GM12874 (cell line): ENCODE measurements at regions not wholly inside any gene's neighbourhood (a gene's known extent, or its start where the extent isn't known, plus 50 kb on each side); places are given as distances from the start of the nearest gene placed in this dataset.

Source experiments
- TF ChIP-seq, protein P1 (sequence below): IDR thresholded peaks from 2 replicates; pipeline ENCODE4 v1.5.1; 2011; ENCODE audit warnings: low read depth, mild to moderate bottlenecking, control low read depth, low read length, moderate library complexity; ENCODE audit not compliant: insufficient read depth

DNA sequence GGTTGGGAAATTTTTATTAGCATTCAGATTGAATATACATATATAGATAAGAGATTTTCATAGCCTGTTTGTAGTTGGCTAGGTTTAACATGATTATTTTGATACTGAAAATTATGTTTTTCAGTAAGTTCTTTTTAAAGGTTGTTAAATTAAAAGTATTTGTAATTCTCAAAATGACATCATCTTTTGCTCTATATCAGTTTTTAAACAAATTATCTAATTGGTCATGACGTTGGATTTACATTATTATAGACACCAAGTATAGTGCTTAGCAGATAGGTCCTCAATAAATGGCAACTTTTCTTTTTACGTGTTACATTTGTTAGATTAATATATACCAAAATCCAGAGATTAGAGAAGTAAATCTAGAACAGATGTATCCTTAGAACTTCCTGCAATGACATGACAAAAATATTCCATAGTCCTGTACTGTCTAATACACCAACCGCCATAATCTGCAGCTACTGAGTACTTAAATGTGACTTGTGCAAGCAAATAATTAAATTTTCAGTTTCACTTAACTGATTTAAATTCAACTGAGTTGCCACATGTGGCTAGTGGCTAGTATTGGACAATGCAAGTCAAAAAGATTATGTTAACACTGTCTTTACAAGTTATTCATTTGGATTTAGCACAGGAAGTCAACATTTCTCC is 1613.1 kb upstream of the TENM3 start:
- TF ChIP-seq, protein P1, sequence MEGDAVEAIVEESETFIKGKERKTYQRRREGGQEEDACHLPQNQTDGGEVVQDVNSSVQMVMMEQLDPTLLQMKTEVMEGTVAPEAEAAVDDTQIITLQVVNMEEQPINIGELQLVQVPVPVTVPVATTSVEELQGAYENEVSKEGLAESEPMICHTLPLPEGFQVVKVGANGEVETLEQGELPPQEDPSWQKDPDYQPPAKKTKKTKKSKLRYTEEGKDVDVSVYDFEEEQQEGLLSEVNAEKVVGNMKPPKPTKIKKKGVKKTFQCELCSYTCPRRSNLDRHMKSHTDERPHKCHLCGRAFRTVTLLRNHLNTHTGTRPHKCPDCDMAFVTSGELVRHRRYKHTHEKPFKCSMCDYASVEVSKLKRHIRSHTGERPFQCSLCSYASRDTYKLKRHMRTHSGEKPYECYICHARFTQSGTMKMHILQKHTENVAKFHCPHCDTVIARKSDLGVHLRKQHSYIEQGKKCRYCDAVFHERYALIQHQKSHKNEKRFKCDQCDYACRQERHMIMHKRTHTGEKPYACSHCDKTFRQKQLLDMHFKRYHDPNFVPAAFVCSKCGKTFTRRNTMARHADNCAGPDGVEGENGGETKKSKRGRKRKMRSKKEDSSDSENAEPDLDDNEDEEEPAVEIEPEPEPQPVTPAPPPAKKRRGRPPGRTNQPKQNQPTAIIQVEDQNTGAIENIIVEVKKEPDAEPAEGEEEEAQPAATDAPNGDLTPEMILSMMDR: no peak

DNA sequence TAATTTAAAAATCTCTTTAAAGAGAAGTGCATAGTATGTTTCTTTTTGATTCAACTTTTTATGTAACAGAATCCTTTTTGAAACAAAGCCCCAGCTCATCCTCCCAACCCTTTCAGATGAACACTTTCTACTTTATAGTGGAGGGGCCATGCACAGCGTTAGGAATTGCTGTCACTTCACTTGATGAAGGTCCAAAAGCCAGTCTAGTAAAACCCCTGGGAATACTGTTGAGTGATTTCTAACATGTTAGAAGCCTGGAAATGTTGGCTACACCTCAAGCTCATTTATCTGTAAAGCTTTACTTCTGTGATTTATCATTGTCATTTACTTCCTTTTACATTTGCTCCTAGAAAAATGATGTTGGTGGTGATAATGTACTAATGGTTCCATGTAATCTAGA is 1608.9 kb upstream of the TENM3 start:
- TF ChIP-seq, protein P1: no peak

DNA sequence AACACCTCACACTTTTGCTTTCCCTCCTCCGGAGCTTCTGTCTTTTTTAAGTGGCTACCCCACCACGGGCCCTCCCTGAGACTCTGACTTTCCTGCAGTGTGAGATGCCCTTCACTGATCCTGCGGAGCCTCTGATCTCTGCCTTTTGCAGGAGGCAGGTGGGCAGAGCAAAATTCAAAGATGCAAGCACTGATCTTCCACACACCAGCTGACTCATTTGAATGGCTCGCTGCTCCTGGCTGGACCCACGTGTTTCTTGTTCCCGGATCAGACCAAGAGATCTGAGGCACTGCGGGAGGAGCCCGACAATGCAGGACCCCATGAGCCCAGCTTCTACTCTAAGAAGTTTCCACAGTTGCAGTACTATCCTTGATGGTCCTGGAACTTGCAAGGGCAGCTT is 1607.9 kb upstream of the TENM3 start:
- TF ChIP-seq, protein P1: no peak

DNA sequence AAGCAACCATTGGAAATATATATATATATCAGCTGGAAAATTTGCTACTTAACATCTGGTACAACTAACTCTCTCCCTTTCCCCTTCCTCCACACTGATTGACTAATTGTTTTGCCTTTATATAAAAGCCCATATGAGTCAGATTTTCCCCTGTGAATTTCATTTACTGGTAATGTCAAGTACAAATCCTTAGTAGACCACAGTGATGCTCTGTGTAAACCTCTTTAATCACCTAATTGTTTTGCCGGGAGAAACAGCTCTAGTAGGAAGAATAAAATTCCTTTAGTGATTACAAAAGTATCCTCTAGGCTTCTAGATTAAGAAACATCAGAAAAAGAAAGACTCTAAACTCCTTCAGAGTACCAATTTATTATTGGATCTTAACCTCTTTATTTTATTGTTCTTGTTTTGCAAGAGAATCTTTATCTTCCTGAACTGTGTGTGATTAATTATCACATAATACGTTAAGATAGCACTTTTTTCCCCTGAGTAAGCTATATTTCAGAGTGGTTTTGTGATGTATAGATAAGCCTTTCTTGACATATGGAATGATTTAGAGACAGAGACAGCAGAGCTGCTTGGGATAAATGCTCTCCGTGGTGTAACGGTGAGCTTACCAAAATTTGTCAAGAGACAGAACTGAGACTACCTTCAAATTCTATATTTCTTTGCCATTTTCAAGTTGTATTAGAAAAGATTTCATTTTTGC is 1606.4 kb upstream of the TENM3 start:
- TF ChIP-seq, protein P1: no peak

DNA sequence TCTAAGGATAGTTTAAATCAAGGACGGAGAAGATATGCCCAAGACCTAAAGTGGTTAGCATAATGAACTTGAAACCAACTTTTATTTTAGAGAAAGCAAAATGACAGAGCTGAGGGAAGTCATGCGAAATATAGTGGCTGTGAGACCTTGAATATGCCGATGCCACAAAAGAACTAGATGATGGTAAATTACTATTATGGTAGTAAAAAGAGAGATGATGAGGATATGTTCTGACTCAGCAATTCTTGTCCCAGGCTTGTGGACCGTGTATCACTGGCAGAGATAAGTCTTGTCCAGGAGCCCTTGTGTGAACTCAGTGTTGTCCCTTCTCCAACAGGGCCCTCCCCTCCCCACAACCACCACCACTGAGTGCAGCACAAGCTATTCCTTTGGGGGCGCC is 1605.6 kb upstream of the TENM3 start:
- TF ChIP-seq, protein P1: no peak

DNA sequence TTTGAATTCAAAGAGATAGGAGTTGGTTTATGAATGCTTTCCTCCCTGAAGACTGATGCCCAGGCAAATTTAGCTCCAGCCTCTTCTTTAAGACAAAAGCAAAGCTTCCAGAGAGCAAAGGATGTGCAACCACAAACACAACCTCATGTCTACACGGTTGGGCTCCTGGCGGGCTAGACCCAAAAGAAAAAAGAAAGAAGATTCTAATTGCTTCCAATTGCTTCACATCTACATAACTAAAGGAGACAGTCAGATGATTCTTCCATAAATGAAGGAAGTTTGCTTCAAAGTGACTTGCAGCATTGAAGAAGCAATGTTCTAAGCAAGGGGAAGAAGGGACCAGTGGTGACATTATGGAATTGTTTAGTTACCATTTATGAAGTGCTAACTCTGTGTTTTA is 1603.0 kb upstream of the TENM3 start:
- TF ChIP-seq, protein P1: no peak

DNA sequence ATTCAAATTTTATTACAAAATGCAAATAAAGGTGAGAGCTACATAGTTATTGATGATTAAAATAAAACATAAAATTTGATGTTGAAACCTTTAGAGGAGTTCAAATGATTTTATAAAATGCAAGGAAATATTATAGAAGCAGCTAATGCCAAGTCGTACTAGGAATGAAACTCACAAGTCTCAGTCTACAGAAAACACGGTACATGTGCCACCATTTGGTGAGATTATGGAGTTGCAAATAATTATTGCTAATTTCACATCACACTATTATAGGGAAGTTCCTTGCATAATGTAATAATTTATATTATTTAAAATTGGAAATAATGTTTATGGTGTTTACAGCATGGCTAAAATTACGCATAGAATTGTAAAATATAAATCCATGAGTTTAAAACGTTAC is 1601.7 kb upstream of the TENM3 start:
- TF ChIP-seq, protein P1: no peak
